GM18499 (cell line): ENCODE measurements at regions not wholly inside any gene's neighbourhood (a gene's known extent, or its start where the extent isn't known, plus 50 kb on each side); places are given as distances from the start of the nearest gene placed in this dataset.

Experiments
- ATAC-seq: cut with Tn5 transposase; IDR thresholded peaks from one replicate; pipeline ENCODE4 v1.9.1; 2021; ENCODE audit warnings: moderate number of reproducible peaks; ENCODE audit not compliant: insufficient read depth, unreplicated experiment

DNA sequence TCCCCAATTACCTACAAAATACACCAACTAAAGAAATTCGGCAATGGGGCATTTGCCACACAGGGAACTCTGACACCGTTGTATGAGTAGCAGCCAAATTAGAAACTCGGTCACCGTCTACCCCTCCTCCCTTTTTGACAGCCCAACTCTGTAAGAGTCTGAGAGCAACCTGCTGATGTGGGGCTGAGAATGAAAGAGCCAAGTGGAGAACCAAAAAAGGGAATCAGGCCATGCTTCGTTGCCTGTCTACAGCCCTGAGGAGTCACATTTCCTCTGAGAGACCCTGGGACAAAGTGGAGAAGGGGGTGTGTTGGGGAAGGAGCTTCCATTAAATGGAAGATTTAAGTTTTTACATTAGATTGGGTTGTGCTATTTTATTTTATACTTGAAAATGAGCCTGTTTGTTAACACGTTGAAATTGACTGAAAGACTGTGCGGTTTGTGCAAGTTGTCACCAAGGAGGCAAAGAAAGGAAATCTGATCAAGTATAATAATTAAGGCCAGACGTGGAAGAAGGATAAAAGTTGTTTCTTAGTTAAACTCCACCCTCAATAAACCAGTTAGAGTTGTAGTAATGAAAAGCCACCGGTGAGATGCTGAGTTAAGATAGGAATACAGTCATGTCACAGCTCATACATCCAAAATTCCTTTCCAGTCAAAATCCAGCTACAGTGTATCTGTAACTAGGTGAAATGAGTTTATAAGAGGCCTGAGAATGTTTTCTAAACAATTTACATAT, 131.7 kb upstream of the CREB1 start:
- no peak for ATAC-seq

- no peak for ATAC-seq
These were observed 130.5 kb upstream of the CREB1 start for GRCh38 chr2:207399301-207399700.

DNA sequence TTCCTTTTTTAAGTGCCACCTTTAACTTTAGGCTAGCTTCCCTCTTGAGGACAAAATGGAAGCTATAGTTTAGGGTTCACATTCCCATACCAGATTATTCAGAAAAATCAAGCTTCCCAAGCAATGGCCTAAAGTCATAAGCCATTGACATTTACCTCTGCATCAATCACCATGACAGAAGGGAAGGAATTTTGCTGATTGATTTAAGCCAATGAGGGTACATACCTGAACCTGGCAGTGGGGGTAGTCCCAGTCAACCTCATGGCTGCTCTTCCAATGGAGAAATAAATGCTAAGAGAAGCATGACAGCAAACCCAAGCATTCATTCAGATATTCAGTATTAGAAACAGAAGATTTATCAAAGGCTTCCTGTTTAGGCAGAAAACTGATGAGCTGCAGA, 128.4 kb upstream of the CREB1 start:
- no peak for ATAC-seq

DNA sequence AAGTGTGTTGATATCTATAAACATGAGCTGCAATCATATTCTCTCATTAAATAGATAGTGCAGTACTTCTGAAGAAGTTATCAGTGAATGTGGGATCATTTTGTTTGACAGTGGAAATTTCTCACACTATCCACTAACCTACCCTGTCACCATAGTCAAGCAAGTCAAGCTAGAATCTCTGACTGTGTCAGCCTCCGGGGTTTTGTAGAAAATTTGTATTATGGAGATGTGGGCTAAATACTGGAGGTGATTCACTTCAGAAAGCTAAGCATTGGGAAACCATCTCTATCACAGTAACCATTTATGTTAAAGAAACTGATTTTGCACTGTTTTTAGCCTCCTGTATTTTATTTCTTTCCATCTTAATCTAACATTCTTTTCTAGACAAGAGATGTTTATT, 126.6 kb upstream of the CREB1 start:
- ATAC-seq: no peak

DNA sequence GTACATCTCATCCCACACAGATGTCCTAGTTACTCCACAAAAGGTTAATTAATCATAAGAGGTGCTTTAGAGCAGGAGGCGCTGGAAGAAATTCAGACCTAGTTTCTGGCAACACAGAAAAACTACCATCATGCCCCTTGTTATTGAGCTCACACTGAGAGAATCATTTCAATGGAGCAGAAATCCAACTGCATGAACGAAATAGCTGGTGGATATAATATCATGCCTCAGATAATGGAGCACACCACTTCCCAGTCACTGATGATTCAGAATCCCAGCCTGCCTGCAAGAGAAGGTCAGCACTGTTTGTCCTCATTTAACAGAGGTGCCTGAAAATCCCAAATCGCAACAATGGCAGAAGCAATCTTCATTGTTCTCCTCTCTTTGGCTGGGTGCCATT, 125.8 kb upstream of the CREB1 start:
- no peak for ATAC-seq

- ATAC-seq: no peak
These were observed 124.6 kb upstream of the CREB1 start for GRCh38 chr2:207405150-207405549.

- peak; percentile 83 for ATAC-seq
These were observed 121.5 kb upstream of the CREB1 start for GRCh38 chr2:207408086-207408794.

DNA sequence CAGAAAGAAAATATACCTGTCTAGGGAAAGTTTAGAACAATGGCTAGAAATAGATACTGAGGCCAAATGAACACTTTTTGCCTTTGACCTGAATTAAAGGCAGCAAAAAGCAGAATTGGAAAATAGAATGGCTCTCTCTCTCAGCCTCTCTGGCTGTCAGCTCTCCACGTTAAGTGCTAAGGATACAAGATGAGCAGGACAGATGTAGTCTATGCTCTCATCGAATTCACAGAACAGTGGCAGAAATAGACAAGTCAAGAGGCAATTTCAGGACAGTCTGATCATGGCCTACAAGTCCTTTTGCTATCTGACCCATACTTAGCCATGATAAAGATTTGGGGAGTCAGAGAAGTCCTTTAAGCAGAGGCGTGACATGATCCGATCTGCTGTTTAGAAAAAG, 120.2 kb upstream of the CREB1 start:
- ATAC-seq: no peak

DNA sequence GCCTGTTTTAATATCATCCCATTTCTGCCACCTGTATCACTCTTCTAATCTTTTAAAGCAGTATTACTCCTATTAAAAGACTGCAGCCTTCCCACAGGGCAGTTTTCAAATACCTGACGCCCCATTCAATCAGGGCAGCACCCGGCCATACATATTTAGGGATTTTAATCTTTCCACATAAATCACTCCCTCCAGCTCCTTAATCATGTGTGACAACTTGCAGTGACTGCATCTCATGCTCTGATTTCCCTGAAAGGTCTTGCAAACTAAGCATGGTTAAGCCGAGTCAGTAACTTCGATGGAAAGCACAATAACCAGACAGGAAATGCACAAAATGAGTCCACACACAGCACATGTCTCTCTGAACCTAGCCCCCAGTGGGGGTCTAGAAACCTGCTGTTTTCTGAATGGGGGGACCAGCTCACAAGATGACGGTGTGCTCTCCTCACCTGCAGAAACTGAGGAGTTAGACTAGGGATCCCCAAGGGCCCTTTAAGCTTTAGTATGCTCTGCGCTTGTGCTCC, 116.9 kb upstream of the CREB1 start:
- ATAC-seq: no peak

DNA sequence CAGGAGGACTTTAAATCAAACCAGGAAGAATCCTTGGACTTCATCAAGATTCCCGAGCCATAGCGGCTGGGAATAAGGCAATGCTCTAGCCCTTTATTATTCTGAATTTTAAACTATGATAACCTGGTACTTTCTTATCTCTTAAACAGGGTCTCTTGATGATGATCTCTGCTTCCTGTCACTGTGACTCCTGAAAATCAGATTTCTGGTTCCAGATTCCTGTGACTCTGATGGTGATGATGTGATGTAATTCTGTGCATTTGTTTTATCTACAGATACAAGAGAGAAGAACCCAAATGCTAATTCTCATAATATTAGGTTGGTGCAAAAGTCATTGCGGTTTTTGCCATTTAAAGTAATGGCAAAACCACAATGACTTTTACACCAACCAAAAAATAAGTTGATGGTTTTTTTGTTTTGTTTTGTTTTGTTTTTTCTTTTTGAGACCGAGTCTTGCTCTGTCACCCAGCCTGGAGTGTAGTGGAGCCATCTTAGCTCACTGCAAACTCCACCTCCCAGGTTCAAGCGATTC, 116.3 kb upstream of the CREB1 start:
- no peak for ATAC-seq

- no peak for ATAC-seq
These were observed 113.7 kb upstream of the CREB1 start for GRCh38 chr2:207416111-207416510.

- no peak for ATAC-seq
These were observed 112.9 kb upstream of the CREB1 start for GRCh38 chr2:207416900-207417299.

- no peak for ATAC-seq
These were observed 112.5 kb upstream of the CREB1 start for GRCh38 chr2:207417301-207417718.

DNA sequence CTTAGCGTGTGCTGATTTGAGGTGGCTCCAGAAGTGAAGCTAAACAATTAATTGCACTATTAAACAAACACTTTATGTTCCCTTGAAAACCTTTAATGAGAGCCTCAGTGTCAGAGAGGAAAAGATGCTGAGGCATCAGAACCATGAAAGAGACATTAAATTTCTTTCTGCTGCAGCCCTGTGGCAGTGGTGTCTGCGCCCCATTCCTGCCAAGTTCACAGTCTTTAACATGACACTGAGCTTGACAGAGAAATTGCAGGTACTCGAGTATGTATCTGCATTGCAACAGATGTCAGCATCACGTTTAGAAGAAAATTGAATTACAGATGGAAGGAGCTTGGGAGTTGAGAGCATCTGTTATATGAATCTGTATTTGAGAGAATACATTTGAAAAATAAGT, 111.3 kb upstream of the CREB1 start:
- ATAC-seq: no peak

- ATAC-seq: no peak
These were observed 110.4 kb upstream of the CREB1 start for GRCh38 chr2:207419331-207419730.

- no peak for ATAC-seq
These were observed 108.1 kb upstream of the CREB1 start for GRCh38 chr2:207421671-207422070.

DNA sequence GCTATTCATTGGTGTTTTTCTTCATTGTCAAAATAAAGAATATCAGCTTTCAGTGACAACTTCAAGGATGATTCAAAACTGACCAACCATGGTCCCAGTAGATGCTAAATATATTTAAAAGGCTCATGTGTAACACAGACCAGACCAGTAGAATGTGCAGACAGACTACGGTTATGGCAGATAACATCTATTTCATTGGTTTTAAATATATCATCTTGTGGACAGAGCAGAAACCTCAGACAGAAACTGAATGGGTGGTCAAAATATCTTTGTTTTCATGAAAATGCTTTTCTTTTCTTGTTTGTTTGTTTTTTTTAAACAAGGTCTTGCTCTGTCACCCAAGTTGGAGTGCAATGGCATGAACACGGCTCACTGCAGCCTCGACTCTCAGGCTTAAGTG, 107.4 kb upstream of the CREB1 start:
- no peak for ATAC-seq

GRCh38 chr2:207423886-207424285, 105.9 kb upstream of the CREB1 start:
- peak; percentile 93 for ATAC-seq

DNA sequence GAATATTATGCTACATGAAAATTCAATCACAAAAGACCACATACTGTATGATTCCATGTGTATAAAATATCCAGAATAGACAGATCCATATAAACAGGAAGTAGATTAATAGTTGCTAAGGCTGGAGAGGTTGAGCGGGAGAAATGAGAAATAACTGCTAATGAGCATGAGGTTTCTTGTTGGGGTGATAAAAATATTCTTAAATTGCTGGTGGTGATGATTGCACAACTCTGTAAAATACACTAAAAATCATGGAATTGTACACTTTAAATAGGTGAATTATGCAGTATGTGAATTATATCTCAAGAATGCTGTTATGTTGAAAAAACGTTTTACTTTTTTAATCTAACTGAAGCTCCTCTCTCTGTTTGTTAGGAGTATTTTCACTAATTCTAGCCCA, 101.8 kb upstream of the CREB1 start:
- no peak for ATAC-seq

DNA sequence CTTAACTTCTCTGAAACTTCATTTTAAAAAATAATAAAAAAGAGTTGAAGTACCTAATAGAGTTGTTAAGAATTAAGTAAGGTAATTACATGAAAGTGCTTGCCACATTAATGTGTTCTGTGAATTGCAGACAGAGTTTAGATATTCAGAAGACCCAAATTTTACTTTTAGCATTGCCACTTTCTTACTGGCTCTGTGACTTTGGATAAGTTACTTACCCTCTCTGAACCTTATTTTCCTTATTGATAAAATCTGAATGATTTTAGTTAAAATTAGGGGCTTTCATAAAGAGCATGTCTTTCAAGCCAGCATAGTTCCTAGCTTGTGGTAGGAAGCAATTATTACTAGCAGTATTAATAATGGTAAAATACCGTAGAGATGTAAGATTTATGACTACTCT, 101.2 kb upstream of the CREB1 start:
- ATAC-seq: no peak

DNA sequence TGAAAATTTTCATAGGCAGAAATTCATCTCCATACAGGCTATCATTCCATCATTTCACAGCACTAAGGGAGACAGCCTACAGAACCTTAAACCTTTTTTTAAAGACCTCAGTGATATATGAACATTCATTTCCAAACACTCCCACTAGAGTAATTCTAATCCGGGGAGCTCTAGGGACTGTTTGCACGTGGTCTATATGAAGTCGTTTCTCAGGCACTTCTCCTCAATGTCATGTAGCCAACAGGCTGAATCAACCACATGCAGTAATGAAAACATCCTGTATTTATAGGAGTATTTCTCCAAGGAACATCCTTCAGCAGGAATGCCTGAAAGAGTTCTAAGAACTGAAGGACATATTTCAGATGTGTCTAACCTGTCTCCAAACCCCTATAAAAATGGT, 97.3 kb upstream of the CREB1 start:
- ATAC-seq: no peak

DNA sequence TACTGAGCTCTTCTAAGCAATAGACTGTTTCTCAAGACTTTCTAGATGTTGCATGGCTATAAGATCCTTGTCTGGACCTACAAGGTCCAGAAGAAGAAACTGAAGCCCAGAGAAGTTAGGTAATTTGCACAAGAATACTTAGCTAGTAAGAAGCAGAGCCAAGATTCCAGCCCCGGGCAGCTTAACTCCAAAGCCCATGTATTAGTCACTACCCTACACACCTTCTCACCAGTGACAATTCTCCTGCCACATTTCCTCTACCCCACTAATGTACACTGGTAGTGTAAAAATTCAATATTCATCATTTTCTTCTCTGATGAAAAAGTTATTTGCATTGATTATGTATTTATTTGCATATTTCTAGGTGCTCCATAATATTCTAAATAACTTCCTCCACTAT, 95.5 kb upstream of the CREB1 start:
- no peak for ATAC-seq
